ENCODE measurements at regions not wholly inside any gene's neighbourhood (a gene's known extent, or its start where the extent isn't known, plus 50 kb on each side); places are given as distances from the start of the nearest gene placed in this dataset.

GRCh38 chr2:120939595-120940318, 204.1 kb downstream of the GLI2 start:
- DNase-seq, result no peak

- no peak for DNase-seq
Measured at GRCh38 chr2:120940319-120940696, 204.6 kb downstream of the GLI2 start.

GRCh38 chr2:120940726-120941256, 205.1 kb downstream of the GLI2 start:
- DNase-seq, result no peak

GRCh38 chr2:120941571-120942120, 206.0 kb downstream of the GLI2 start:
- no peak for DNase-seq

- no peak for DNase-seq
Measured at GRCh38 chr2:120942658-120943057, 207.0 kb downstream of the GLI2 start.

GRCh38 chr2:120943403-120944034, 207.9 kb downstream of the GLI2 start:
- no peak for DNase-seq

- no peak for DNase-seq
Measured at GRCh38 chr2:120944575-120944974, 208.9 kb downstream of the GLI2 start.

GRCh38 chr2:120945091-120945490, 209.4 kb downstream of the GLI2 start:
- DNase-seq, result no peak

- DNase-seq, result no peak
Measured at GRCh38 chr2:120945832-120946499, 210.3 kb downstream of the GLI2 start.

GRCh38 chr2:120947327-120947726, 211.7 kb downstream of the GLI2 start:
- DNase-seq, result no peak

- no peak for DNase-seq
Measured at GRCh38 chr2:120947982-120948661, 212.5 kb downstream of the GLI2 start.

GRCh38 chr2:120948662-120949011, 213.0 kb downstream of the GLI2 start:
- no peak for DNase-seq

- no peak for DNase-seq
Measured at GRCh38 chr2:120949027-120949956, 213.6 kb downstream of the GLI2 start.

- DNase-seq, result no peak
Measured at GRCh38 chr2:120949957-120950590, 214.4 kb downstream of the GLI2 start.

- DNase-seq, result no peak
Measured at GRCh38 chr2:120951693-120952092, 216.0 kb downstream of the GLI2 start.

GRCh38 chr2:120952318-120952717, 216.7 kb downstream of the GLI2 start:
- no peak for DNase-seq

GRCh38 chr2:120953066-120953756, 217.5 kb downstream of the GLI2 start:
- no peak for DNase-seq

GRCh38 chr2:120953843-120954584, 218.3 kb downstream of the GLI2 start:
- no peak for DNase-seq

GRCh38 chr2:120954939-120955338, 219.3 kb downstream of the GLI2 start:
- DNase-seq, result no peak

GRCh38 chr2:120955427-120955826, 219.8 kb downstream of the GLI2 start:
- DNase-seq, result no peak

Measured in NCI-H1048 (cell line).